GM12891 (cell line): ENCODE measurements at regions not wholly inside any gene's neighbourhood (a gene's known extent, or its start where the extent isn't known, plus 50 kb on each side); places are given as distances from the start of the nearest gene placed in this dataset.

Experiments
- POLR2A ChIP-seq: IDR thresholded peaks from 2 replicates; pipeline ENCODE4 v1.6.1; 2011; ENCODE audit warnings: low read depth, low read length, control low read depth
- POLR2AphosphoS5 ChIP-seq: IDR thresholded peaks from 2 replicates; pipeline ENCODE4 v1.6.1; 2011; ENCODE audit warnings: low read depth, low read length, control low read depth
- POU2F2 ChIP-seq: IDR thresholded peaks from 2 replicates; pipeline ENCODE4 v1.6.1; 2011; ENCODE audit warnings: low read depth, mild to moderate bottlenecking, control low read depth, low read length, moderate library complexity
- SPI1 ChIP-seq: IDR thresholded peaks from 2 replicates; pipeline ENCODE4 v1.6.1; 2011; ENCODE audit warnings: low read depth, low read length, control low read depth
- TAF1 ChIP-seq: IDR thresholded peaks from 2 replicates; pipeline ENCODE4 v1.6.1; 2011; ENCODE audit warnings: low read depth, low read length, control low read depth

GRCh38 chr1:14220324-14220723, 378.2 kb upstream of the KAZN start:
- no peak for TF ChIP-seq POLR2A
- no peak for TF ChIP-seq SPI1
- no peak for TF ChIP-seq TAF1
- TF ChIP-seq POLR2AphosphoS5, result no peak
- no peak for TF ChIP-seq POU2F2
